Umbilical cord (tissue), 1 donor: ENCODE measurements at regions not wholly inside any gene's neighbourhood (a gene's known extent, or its start where the extent isn't known, plus 50 kb on each side); places are given as distances from the start of the nearest gene placed in this dataset.

Experiments used
- DNase-seq: peaks from one replicate; pipeline ENCODE4 v3.0.0-alpha.2; 2015; ENCODE audit warnings: low spot score

- no peak for DNase-seq
Measured at GRCh38 chrX:38887222-38887621, 86.0 kb downstream of the MID1IP1 start.

DNA sequence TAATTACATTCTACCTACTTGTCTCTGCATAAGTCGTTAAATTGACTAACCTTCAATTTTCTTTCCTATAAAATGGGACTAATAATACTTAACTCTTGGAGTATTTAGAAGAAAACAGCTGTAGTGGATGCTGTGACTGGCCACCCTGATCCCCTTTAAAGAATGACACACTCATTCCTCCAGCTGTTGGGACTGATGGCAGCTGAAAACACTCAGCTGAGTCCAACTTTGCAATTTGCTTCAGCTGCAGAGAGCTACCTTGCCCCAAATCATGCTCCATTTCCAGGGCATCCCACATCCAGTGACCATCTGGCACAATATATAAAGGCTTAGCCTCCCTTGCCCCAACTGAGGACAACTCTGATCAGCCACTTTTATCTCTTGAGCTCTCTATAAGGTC lies 89.1 kb downstream of the MID1IP1 start:
- no peak for DNase-seq

GRCh38 chrX:38890963-38891362 lies 89.7 kb downstream of the MID1IP1 start:
- no peak for DNase-seq

GRCh38 chrX:38891641-38892413 lies 90.6 kb downstream of the MID1IP1 start:
- DNase-seq, result no peak

- no peak for DNase-seq
Measured at GRCh38 chrX:38893441-38893840, 92.2 kb downstream of the MID1IP1 start.

GRCh38 chrX:38895775-38896174 lies 94.5 kb downstream of the MID1IP1 start:
- no peak for DNase-seq

GRCh38 chrX:38896724-38897298 lies 95.6 kb downstream of the MID1IP1 start:
- DNase-seq, result no peak

- no peak for DNase-seq
Measured at GRCh38 chrX:38898261-38898660, 97.0 kb downstream of the MID1IP1 start.

GRCh38 chrX:38899650-38900049 lies 98.4 kb downstream of the MID1IP1 start:
- no peak for DNase-seq

GRCh38 chrX:38900719-38901118 lies 99.5 kb downstream of the MID1IP1 start:
- no peak for DNase-seq

GRCh38 chrX:38902972-38903492 lies 101.8 kb downstream of the MID1IP1 start:
- DNase-seq, result no peak

DNA sequence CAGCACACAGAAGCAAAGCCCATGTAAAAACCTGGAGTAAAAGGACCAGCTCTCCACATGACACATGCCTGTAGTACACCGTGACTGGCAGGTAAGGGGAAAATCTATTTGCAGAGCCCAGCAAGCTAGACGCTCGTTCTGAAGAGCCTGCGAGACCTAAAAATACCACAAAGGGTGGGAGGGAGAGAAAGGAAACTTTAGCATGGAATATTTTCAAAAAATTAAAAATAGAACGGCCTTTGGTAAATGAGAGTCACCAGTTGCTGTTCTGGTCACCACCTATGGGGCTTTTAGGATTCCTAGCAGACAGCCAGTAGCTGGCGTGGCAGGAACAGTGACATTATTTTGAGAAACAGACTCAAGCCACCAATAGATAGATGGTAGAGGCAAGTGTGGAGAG lies 115.5 kb downstream of the MID1IP1 start:
- no peak for DNase-seq

GRCh38 chrX:38917954-38918353 lies 116.7 kb downstream of the MID1IP1 start:
- no peak for DNase-seq

DNA sequence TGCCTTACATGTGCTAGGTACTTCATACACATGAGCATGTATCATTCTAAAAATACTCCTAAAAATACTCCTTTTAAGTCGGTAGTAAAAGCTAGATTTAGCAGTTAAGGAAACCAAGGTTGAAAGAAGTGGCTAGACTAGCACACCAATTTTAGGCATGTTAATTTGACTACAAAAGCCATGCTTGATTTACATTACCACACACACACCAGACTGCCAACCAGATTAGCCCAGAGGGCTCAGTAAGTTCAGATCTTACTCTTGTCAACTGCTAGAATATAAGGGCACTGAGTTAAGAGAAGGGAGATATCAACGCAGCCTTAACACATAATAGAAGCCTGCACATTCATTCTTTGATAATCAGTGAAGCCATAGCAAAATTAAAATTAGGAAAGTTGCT lies 117.9 kb downstream of the MID1IP1 start:
- no peak for DNase-seq

- no peak for DNase-seq
Measured at GRCh38 chrX:38919853-38920528, 118.7 kb downstream of the MID1IP1 start.

DNA sequence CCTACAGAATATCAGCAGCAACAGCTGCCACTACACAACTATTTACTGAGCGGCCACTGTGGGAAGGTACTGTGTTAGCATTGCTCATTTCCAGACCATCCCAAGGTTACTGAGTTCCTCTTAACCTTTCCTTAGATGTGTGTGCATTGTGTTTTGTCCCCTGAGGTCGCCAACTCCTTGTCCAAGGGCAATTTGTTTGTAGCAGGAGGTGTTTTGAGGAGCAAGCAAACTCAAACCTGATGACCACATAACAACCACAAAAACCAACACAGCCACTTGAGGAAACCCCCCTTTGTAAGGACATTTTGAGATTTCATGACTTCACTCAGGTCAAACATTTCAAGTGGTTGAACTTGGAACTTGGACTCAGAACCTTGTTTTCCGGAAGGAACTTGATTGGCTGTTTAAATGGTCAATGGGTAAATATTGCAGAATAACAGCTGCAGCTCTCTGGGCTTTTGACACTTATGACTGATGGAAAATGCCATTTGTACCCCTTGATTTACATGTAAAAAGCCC lies 122.3 kb downstream of the MID1IP1 start:
- no peak for DNase-seq

DNA sequence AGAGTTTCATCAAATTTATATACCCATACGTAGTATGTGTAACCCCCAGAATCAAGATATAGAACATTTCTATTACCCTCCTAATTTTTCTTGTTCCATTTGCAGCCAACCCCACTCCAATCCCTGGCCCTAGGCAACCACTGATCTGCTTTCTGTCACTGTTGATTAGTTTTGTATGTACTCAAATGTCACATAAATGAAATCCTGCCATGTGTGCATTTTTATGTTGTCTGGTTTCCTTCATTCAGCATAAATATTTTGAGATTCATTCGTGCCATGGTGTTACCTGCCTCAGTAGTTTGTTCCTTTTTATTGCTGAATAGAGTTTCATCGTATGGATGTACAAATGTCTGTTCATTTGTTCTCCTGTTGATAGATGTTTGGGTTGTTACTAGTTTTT lies 126.3 kb downstream of the MID1IP1 start:
- peak; percentile 18 for DNase-seq

DNA sequence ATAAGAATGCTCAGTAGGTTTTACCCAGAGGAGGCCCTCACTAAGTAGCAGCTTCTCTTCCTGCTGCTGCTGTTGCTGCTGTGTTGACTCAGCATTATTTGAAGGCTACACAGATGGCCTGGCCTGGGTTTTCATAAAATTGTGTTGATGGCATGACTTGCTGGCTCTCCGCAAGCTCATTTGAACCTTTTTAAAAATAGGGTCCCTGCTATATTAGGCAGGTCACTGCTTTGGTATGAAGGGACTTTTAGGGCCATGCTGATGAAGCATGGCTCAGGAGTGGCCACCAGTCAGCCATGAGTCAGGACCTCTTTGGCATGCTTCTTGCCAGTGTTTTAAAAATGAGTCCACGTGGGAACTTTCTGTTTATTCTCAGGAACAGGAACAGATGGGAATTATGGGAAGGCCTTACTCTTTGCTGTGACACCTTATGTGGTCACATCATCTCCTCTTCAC lies 128.7 kb downstream of the MID1IP1 start:
- DNase-seq, result peak; percentile 50

GRCh38 chrX:38930474-38930873 lies 129.2 kb downstream of the MID1IP1 start:
- DNase-seq, result no peak

- no peak for DNase-seq
Measured at GRCh38 chrX:38935561-38935960, 134.3 kb downstream of the MID1IP1 start.

GRCh38 chrX:38937400-38937799 lies 136.1 kb downstream of the MID1IP1 start:
- DNase-seq, result no peak

DNA sequence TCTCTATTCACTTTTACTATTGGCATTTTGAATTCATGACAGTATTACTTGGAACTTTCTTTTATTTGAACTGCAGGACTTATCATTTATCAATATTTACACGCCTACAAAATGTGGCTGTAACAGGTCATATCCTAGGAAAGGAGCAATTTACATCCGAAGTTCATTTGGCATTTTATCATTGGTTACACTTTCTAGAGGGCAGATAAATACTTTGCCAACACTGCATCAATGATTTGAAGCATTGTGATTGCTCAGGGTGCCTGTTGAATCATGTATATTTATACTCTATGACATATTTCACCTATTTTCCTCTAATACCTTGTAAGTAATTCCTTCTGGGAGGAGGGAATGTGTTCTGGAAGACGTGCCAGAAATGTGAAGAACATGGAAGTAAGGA lies 136.7 kb downstream of the MID1IP1 start:
- DNase-seq, result no peak
